Upper lobe of left lung (tissue), 4 donors: ENCODE measurements at regions not wholly inside any gene's neighbourhood (a gene's known extent, or its start where the extent isn't known, plus 50 kb on each side); places are given as distances from the start of the nearest gene placed in this dataset.

ENCODE experiments used
- CTCF ChIP-seq, 6 experiments: fragments of 450-650 bp in 4 of 6; fragments of 200-600 bp in 2 of 6; sonication (generic) in 2 of 6; IDR thresholded peaks; one replicate each; pipeline ENCODE4 v1.5.1; 2016 to 2019; ENCODE audit warnings: antibody characterized with exemption in 6 of 6
- POLR2A ChIP-seq, 4 donors: fragments of 450-650 bp; IDR thresholded peaks; one replicate each; pipeline ENCODE4 v1.5.1; 2016 to 2017; ENCODE audit warnings: antibody characterized with exemption in 4 of 4, mild to moderate bottlenecking in 2 of 4
- POLR2AphosphoS5 ChIP-seq, 2 donors: sonication (generic); formaldehyde crosslinking; IDR thresholded peaks; one replicate each; pipeline ENCODE4 v1.5.1; 2017; ENCODE audit warnings: antibody characterized with exemption in 2 of 2

DNA sequence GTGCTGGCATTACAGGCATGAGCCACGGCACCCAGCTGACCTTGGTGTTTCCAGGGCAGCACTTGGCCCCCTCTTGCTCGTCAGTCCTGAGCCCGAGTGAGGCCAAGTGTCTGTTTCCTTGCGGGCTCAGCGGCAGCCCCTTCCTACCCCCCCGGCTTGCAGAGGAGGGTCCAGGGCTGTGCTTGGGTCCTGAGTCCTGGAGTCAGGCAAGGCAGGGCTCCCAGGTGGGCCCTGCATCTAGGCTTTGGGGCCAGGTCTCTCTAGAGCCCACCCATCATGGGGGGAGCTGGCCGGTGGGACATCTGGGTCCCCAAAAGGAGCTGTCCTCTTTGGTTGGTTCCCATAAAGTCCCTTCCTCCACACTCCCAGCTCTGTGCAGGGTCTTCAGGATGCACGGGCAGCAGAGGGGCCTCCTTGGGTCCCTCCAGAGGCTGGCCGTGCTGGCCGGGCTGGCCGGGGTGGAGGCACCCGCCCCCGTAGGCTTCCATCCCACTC, 63.7 kb upstream of the HPCAL1 start:
- TF ChIP-seq POLR2A (IDR thresholded peaks at IDR 0.05) (no peak), CTCF (IDR thresholded peaks at IDR 0.05) (no peak), POLR2AphosphoS5 (IDR thresholded peaks at IDR 0.05) (no peak)
